Dendritic cell treated with granulocyte-macrophage colony-stimulating factor and Interleukin-4, amounts not matched to agents 40 ng/mL and 50 ng/mL, for 4 days (primary cell): ENCODE measurements at regions not wholly inside any gene's neighbourhood (a gene's known extent, or its start where the extent isn't known, plus 50 kb on each side); places are given as distances from the start of the nearest gene placed in this dataset.

Source experiments
- H3K27ac Mint-ChIP-seq: one replicate; pipeline ENCODE4 v1.8.0; 2022; ENCODE audit warnings: mild to moderate bottlenecking, mixed read lengths
- H3K27me3 Mint-ChIP-seq: one replicate; pipeline ENCODE4 v1.8.0; 2022; ENCODE audit warnings: mild to moderate bottlenecking, mixed read lengths
- H3K36me3 Mint-ChIP-seq: one replicate; pipeline ENCODE4 v1.8.0; 2022; ENCODE audit warnings: low read depth, mixed read lengths
- H3K4me1 Mint-ChIP-seq: one replicate; pipeline ENCODE4 v1.8.0; 2022; ENCODE audit warnings: low read depth, mixed read lengths
- H3K4me3 Mint-ChIP-seq: one replicate; pipeline ENCODE4 v1.8.0; 2022; ENCODE audit warnings: mild to moderate bottlenecking, moderate library complexity, mixed read lengths
- H3K9me3 Mint-ChIP-seq: one replicate; pipeline ENCODE4 v1.8.0; 2022; ENCODE audit warnings: mixed read lengths
- intact Hi-C: fragments of 100-400 bp; cut with micrococcal nuclease; formaldehyde crosslinking; loops from one replicate; pipeline ENCODE4 v1.15.0; 2022

GRCh38 chr10:44014644-44015250 lies 366.1 kb upstream of the ZNF32 start:
- no peaks in the 10 kb centered on the region for H3K9me3 Mint-ChIP-seq
- peak overlapping the region; percentile 30 for H3K27ac Mint-ChIP-seq
- no peaks in the 10 kb centered on the region for H3K36me3 Mint-ChIP-seq
- intact Hi-C loops = no loop called here
- peaks cover 44% of the 10 kb centered on the region for H3K4me1 Mint-ChIP-seq
- H3K4me3 Mint-ChIP-seq = no peak overlapping the region
- no peaks in the 10 kb centered on the region for H3K27me3 Mint-ChIP-seq

- H3K4me1 Mint-ChIP-seq = peaks cover 44% of the 10 kb centered on the region
- H3K27me3 Mint-ChIP-seq = no peaks in the 10 kb centered on the region
- H3K9me3 Mint-ChIP-seq = no peaks in the 10 kb centered on the region
- H3K27ac Mint-ChIP-seq = no peak overlapping the region
- no peak overlapping the region for H3K4me3 Mint-ChIP-seq
- intact Hi-C loops = no loop called here
- no peaks in the 10 kb centered on the region for H3K36me3 Mint-ChIP-seq
Observed at GRCh38 chr10:44013981-44014380, 365.3 kb upstream of the ZNF32 start.

- Mint-ChIP-seq H3K27ac (no peak overlapping the region), H3K4me1 (peaks cover 44% of the 10 kb centered on the region), H3K9me3 (no peaks in the 10 kb centered on the region), H3K4me3 (no peak overlapping the region), H3K36me3 (no peaks in the 10 kb centered on the region), H3K27me3 (no peaks in the 10 kb centered on the region)
- intact Hi-C loops = no loop called here
Observed at GRCh38 chr10:44012921-44013320, 364.2 kb upstream of the ZNF32 start.

- H3K27me3 Mint-ChIP-seq = peaks cover 6% of the 10 kb centered on the region
- intact Hi-C loops = no loop called here
Observed at GRCh38 chr10:44011603-44011981, 362.9 kb upstream of the ZNF32 start.

GRCh38 chr10:44010873-44011602 lies 362.4 kb upstream of the ZNF32 start:
- H3K27me3 Mint-ChIP-seq = peaks cover 6% of the 10 kb centered on the region
- intact Hi-C loops = no loop called here
- H3K36me3 Mint-ChIP-seq = no peaks in the 10 kb centered on the region
- no peaks in the 10 kb centered on the region for H3K9me3 Mint-ChIP-seq
- H3K27ac Mint-ChIP-seq = no peak overlapping the region
- peaks cover 36% of the 10 kb centered on the region for H3K4me1 Mint-ChIP-seq
- H3K4me3 Mint-ChIP-seq = no peak overlapping the region

More at GRCh38 chr10:44011603-44011981, 362.9 kb upstream of the ZNF32 start:
- no peaks in the 10 kb centered on the region for H3K9me3 Mint-ChIP-seq
- no peaks in the 10 kb centered on the region for H3K36me3 Mint-ChIP-seq
- H3K4me3 Mint-ChIP-seq = no peak overlapping the region
- peaks cover 39% of the 10 kb centered on the region for H3K4me1 Mint-ChIP-seq
- H3K27ac Mint-ChIP-seq = no peak overlapping the region

GRCh38 chr10:44009891-44010632 lies 361.4 kb upstream of the ZNF32 start:
- H3K4me1 Mint-ChIP-seq = peaks cover 26% of the 10 kb centered on the region
- H3K27me3 Mint-ChIP-seq = peaks cover 6% of the 10 kb centered on the region
- H3K36me3 Mint-ChIP-seq = no peaks in the 10 kb centered on the region
- no peak overlapping the region for H3K27ac Mint-ChIP-seq
- no peak overlapping the region for H3K4me3 Mint-ChIP-seq
- intact Hi-C loops = no loop called here
- no peaks in the 10 kb centered on the region for H3K9me3 Mint-ChIP-seq

- H3K27me3 Mint-ChIP-seq = peaks cover 6% of the 10 kb centered on the region
- peaks cover 17% of the 10 kb centered on the region for H3K4me1 Mint-ChIP-seq
- no peaks in the 10 kb centered on the region for H3K9me3 Mint-ChIP-seq
- H3K36me3 Mint-ChIP-seq = no peaks in the 10 kb centered on the region
- H3K27ac Mint-ChIP-seq = no peak overlapping the region
- intact Hi-C loops = no loop called here
- no peak overlapping the region for H3K4me3 Mint-ChIP-seq
Observed at GRCh38 chr10:44008917-44009709, 360.4 kb upstream of the ZNF32 start.

- peaks cover 6% of the 10 kb centered on the region for H3K27me3 Mint-ChIP-seq
- no peaks in the 10 kb centered on the region for H3K36me3 Mint-ChIP-seq
- intact Hi-C loops = no loop called here
- H3K4me3 Mint-ChIP-seq = no peak overlapping the region
- no peaks in the 10 kb centered on the region for H3K9me3 Mint-ChIP-seq
- no peak overlapping the region for H3K27ac Mint-ChIP-seq
- peaks cover 10% of the 10 kb centered on the region for H3K4me1 Mint-ChIP-seq
Observed at GRCh38 chr10:44008270-44008916, 359.7 kb upstream of the ZNF32 start.

GRCh38 chr10:44006771-44007170 lies 358.1 kb upstream of the ZNF32 start:
- Mint-ChIP-seq H3K4me3 (no peak overlapping the region), H3K36me3 (no peaks in the 10 kb centered on the region), H3K4me1 (peaks cover 9% of the 10 kb centered on the region), H3K27ac (no peak overlapping the region), H3K9me3 (no peaks in the 10 kb centered on the region), H3K27me3 (peaks cover 6% of the 10 kb centered on the region)
- intact Hi-C loops = no loop called here

- peaks cover 6% of the 10 kb centered on the region for H3K27me3 Mint-ChIP-seq
- no peaks in the 10 kb centered on the region for H3K36me3 Mint-ChIP-seq
- intact Hi-C loops = no loop called here
Observed at GRCh38 chr10:44005788-44006099, 357.1 kb upstream of the ZNF32 start.

GRCh38 chr10:44004913-44005787 lies 356.5 kb upstream of the ZNF32 start:
- Mint-ChIP-seq H3K27me3 (peaks cover 6% of the 10 kb centered on the region), H3K36me3 (no peaks in the 10 kb centered on the region), H3K9me3 (no peaks in the 10 kb centered on the region), H3K4me1 (peaks cover 9% of the 10 kb centered on the region), H3K27ac (no peak overlapping the region), H3K4me3 (no peak overlapping the region)
- intact Hi-C loops = no loop called here

More at GRCh38 chr10:44005788-44006099, 357.1 kb upstream of the ZNF32 start:
- Mint-ChIP-seq H3K9me3 (no peaks in the 10 kb centered on the region), H3K27ac (no peak overlapping the region), H3K4me3 (no peak overlapping the region), H3K4me1 (peaks cover 9% of the 10 kb centered on the region)

- Mint-ChIP-seq H3K4me1 (no peaks in the 10 kb centered on the region), H3K27ac (no peak overlapping the region), H3K36me3 (no peaks in the 10 kb centered on the region), H3K27me3 (peaks cover 3% of the 10 kb centered on the region), H3K4me3 (no peak overlapping the region), H3K9me3 (peaks cover 18% of the 10 kb centered on the region)
- intact Hi-C loops = no loop called here
Observed at GRCh38 chr10:43998021-43998809, 349.5 kb upstream of the ZNF32 start.
